ENCODE measurements at regions not wholly inside any gene's neighbourhood (a gene's known extent, or its start where the extent isn't known, plus 50 kb on each side); places are given as distances from the start of the nearest gene placed in this dataset.

- peaks cover 0 to 8% (median 0%) of the 10 kb centered on the region in 9 donors for H3K4me1 ChIP-seq
- TF ChIP-seq, protein P1, sequence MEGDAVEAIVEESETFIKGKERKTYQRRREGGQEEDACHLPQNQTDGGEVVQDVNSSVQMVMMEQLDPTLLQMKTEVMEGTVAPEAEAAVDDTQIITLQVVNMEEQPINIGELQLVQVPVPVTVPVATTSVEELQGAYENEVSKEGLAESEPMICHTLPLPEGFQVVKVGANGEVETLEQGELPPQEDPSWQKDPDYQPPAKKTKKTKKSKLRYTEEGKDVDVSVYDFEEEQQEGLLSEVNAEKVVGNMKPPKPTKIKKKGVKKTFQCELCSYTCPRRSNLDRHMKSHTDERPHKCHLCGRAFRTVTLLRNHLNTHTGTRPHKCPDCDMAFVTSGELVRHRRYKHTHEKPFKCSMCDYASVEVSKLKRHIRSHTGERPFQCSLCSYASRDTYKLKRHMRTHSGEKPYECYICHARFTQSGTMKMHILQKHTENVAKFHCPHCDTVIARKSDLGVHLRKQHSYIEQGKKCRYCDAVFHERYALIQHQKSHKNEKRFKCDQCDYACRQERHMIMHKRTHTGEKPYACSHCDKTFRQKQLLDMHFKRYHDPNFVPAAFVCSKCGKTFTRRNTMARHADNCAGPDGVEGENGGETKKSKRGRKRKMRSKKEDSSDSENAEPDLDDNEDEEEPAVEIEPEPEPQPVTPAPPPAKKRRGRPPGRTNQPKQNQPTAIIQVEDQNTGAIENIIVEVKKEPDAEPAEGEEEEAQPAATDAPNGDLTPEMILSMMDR (IDR thresholded peaks at IDR 0.05) = no peak
- H3K27me3 ChIP-seq = peaks cover 0 to 22% (median 0%) of the 10 kb centered on the region in 7 donors
- ATAC-seq = no peak
- no peak overlapping the region for H3K27ac ChIP-seq
- intact Hi-C loops (cut with DNase I) = no loop called here
- H3K36me3 ChIP-seq = no peaks in the 10 kb centered on the region
- peaks cover 0 to 10% (median 0%) of the 10 kb centered on the region in 11 donors for H3K9me3 ChIP-seq
- no peak for DNase-seq
- WGBS, 2 donors = 69 to 70% methylated on average over 4 of the region's 4 CpGs
- no peak overlapping the region for H3K4me3 ChIP-seq
Observed at GRCh38 chrX:39782276-39782675, 315.5 kb downstream of the BCOR start.

DNA sequence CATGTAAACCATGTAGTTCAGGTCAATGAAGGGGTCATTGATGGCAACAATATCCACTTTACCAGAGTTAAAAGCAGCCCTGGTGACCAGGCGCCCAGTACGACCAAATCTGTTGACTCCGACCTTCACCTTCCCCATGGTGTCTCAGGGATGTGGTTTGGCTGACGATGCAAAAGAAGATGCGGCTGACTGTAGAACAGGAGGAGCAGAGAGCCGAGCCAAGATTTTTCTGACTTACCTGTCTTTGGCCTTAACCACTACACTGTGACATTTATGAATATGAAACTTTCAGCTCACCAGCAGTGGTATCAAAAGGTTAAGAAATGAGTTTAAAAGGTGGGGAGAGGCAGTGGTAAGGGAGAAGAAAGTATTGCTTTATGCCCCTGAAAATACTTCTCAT is 309.8 kb downstream of the BCOR start:
- intact Hi-C loops (cut with DNase I) = no loop called here
- H3K27ac ChIP-seq = no peak overlapping the region
- 98% methylated on average over 6 of the region's 6 CpGs for WGBS, 2 donors
- TF ChIP-seq, protein P1 (IDR thresholded peaks at IDR 0.05) = no peak
- DNase-seq (no peak), ATAC-seq (no peak)
- no peaks in the 10 kb centered on the region for H3K9me3 ChIP-seq
- H3K27me3 ChIP-seq = peaks cover 0 to 29% (median 0%) of the 10 kb centered on the region in 7 donors
- H3K4me3 ChIP-seq = no peak overlapping the region
- no peaks in the 10 kb centered on the region for H3K4me1 ChIP-seq
- no peaks in the 10 kb centered on the region for H3K36me3 ChIP-seq

DNA sequence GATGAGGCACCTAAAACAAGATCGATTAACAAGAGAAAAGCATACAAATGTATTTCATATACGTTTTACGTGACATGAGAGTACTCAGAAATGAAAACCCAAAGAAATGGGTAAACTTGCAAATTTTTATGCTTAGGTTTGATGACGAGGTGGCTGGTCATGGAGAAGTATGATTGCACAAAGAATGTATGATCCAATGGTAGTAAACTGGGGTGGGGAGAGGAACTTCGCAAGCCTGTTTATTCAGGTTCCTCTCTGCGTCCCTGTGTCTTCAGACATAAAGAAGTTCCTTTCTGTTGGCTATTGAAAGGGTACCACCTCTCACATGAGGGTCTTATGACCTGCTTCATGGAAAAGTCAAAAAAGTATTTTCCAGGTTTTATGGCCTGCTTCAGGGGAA is 309.2 kb downstream of the BCOR start:
- Histone ChIP-seq H3K36me3 (no peaks in the 10 kb centered on the region), H3K9me3 (no peaks in the 10 kb centered on the region), H3K27ac (no peak overlapping the region), H3K27me3 (peaks cover 0 to 29% (median 0%) of the 10 kb centered on the region in 7 donors), H3K4me1 (no peaks in the 10 kb centered on the region), H3K4me3 (no peak overlapping the region)
- TF ChIP-seq, protein P1 (IDR thresholded peaks at IDR 0.05) = no peak
- ATAC-seq (no peak), DNase-seq (no peak)
- intact Hi-C loops (cut with DNase I) = no loop called here
- 94 to 98% methylated on average over 6 of the region's 6 CpGs for WGBS, 2 donors

DNA sequence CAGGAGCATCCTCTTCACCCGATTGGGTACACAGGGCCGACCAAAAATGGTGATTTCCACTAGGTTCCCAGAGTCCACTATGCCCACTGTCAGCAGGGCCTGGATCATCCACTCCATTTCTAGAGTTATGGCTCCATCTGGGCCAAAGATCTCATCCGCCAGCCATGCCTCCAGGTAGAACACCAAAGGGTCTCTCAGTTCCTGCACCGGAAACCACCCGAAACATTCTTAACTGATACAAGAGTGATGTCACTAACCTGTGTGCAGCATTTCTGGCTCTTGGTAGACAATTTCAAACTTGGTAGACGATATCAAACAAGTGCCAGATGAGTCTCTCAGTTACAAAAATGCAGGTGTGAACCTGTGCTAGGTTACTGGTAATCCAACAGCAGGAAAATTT is 306.1 kb downstream of the BCOR start:
- DNase-seq = no peak
- no peak overlapping the region for H3K4me3 ChIP-seq
- WGBS, 2 donors = 94 to 95% methylated on average over 6 of the region's 6 CpGs
- TF ChIP-seq, protein P1 (IDR thresholded peaks at IDR 0.05) = no peak
- ATAC-seq = no peak
- H3K9me3 ChIP-seq = no peaks in the 10 kb centered on the region
- no peaks in the 10 kb centered on the region for H3K36me3 ChIP-seq
- H3K27ac ChIP-seq = no peak overlapping the region
- H3K4me1 ChIP-seq = no peaks in the 10 kb centered on the region
- H3K27me3 ChIP-seq = peaks cover 0 to 20% (median 0%) of the 10 kb centered on the region in 7 donors
- intact Hi-C loops (cut with DNase I) = no loop called here

Measured in heart right ventricle (tissue), 16 donors.